ENCODE measurements at regions not wholly inside any gene's neighbourhood (a gene's known extent, or its start where the extent isn't known, plus 50 kb on each side); places are given as distances from the start of the nearest gene placed in this dataset.

DNA sequence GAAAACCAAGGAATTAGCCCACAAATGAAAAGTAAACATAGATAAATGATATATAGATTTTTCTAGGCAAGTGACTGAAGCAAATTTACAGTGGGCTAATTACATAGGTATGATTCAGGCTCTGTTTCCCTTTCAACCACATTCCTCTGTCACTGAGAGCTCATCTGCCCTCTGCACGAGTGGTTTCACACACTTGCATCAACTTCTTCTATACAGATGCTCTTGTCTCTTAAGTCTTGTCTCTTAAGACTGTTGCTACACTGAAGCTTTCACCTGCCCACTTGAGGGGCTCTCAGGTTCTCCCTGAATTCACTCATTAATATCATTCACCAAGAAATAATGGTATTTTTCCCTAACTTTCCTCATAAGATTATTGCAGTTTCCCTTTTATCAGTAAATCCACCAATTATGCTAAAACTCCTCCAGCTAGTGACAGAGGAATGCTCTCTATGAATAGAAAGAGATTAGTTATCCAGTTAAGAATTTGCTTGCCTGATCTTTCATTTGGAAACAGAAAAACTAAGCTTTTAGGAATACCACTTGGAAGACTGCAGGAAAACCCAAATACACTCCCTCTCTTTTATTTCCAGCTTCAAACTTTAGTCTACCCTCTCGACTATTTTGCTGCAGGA lies 95.7 kb downstream of the ELAPOR2 start:
- no peak overlapping the region for H3K27ac ChIP-seq (ENCODE audit: low read length)
- no peak for DNase-seq
- Mint-ChIP-seq H3K27me3 (peaks cover 12% of the 10 kb centered on the region in 2 donors), H3K9me3 (peaks cover 0 to 2% (median 0%) of the 10 kb centered on the region in 3 donors), H3K36me3 (peaks cover 13% of the 10 kb centered on the region), H3K4me3 (no peak overlapping the region), H3K27ac (no peak overlapping the region), H3K4me1 (no peaks in the 10 kb centered on the region)
- POLR2A ChIA-PET, result no interaction called here
- no peaks in the 10 kb centered on the region for H3K36me3 ChIP-seq (ENCODE audit: control insufficient read depth in 2 of 2, extremely low read depth in 1 of 2, insufficient read depth in 1 of 2, low read length in 1 of 2)
- peaks cover 0 to 3% of the 10 kb centered on the region in 2 experiments for H3K27me3 ChIP-seq (replicated peaks in 1 of 2; ENCODE audit: control insufficient read depth in 2 of 2, extremely low read depth in 1 of 2, insufficient read depth in 2 of 2, low read length in 1 of 2)
- no peaks in the 10 kb centered on the region for H3K9me3 ChIP-seq
- CTCF ChIA-PET, result interaction anchor here in 1 of 2 donors (1.0 kb wide), 1 partner anchor 184 kb away, joined by 3 read pairs; no protein-coding TSS in a partner anchor
- no peak overlapping the region for H3K4me3 ChIP-seq (ENCODE audit: control insufficient read depth in 1 of 2, extremely low read depth in 1 of 2, low read length in 1 of 2)
- no peaks in the 10 kb centered on the region for H3K4me1 ChIP-seq (ENCODE audit: control insufficient read depth in 1 of 2, extremely low read depth in 1 of 2, insufficient read depth in 2 of 2, low read length in 2 of 2)
- no peak for ATAC-seq (replicated peaks in 1 of 4)
- 50% methylated on average over 1 of the region's 2 CpGs for WGBS (ENCODE audit: insufficient coverage)

DNA sequence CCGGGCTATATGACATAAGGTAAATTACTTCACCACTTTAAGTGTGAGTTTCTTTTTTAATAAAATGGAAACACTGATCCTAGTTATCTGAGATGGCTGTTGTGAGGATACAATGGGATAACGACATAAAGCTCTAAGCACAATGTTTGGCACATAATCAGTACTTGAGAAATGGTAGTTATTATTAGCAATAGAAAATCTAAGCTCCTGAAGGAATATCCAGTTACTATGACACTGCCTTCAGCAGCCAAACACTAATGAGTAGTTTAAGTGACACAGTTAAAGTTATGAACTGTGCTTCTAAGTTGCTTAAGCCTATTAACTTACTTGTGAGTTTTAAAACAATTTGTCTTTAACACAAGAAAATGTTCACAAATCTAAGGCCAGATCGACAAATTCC lies 96.8 kb downstream of the ELAPOR2 start:
- Mint-ChIP-seq H3K9me3 (peaks cover 0 to 2% (median 0%) of the 10 kb centered on the region in 3 donors), H3K27me3 (peaks cover 12% of the 10 kb centered on the region in 2 donors), H3K4me3 (no peak overlapping the region), H3K36me3 (peaks cover 13% of the 10 kb centered on the region), H3K4me1 (no peaks in the 10 kb centered on the region), H3K27ac (no peak overlapping the region)
- Histone ChIP-seq H3K27ac (ENCODE audit: low read length) (no peak overlapping the region), H3K9me3 (no peaks in the 10 kb centered on the region), H3K27me3 (replicated peaks in 1 of 2; ENCODE audit: control insufficient read depth in 2 of 2, extremely low read depth in 1 of 2, insufficient read depth in 2 of 2, low read length in 1 of 2) (peaks cover 0 to 3% of the 10 kb centered on the region in 2 experiments), H3K36me3 (ENCODE audit: control insufficient read depth in 2 of 2, extremely low read depth in 1 of 2, insufficient read depth in 1 of 2, low read length in 1 of 2) (no peaks in the 10 kb centered on the region), H3K4me1 (ENCODE audit: control insufficient read depth in 1 of 2, extremely low read depth in 1 of 2, insufficient read depth in 2 of 2, low read length in 2 of 2) (no peaks in the 10 kb centered on the region), H3K4me3 (ENCODE audit: control insufficient read depth in 1 of 2, extremely low read depth in 1 of 2, low read length in 1 of 2) (no peak overlapping the region)
- WGBS (ENCODE audit: insufficient coverage), result no CpG with 5 or more reads among the region's 3 CpGs
- no peak for DNase-seq
- POLR2A ChIA-PET, result no interaction called here
- ATAC-seq (replicated peaks in 1 of 4), result no peak
- CTCF ChIA-PET, result no interaction called here

DNA sequence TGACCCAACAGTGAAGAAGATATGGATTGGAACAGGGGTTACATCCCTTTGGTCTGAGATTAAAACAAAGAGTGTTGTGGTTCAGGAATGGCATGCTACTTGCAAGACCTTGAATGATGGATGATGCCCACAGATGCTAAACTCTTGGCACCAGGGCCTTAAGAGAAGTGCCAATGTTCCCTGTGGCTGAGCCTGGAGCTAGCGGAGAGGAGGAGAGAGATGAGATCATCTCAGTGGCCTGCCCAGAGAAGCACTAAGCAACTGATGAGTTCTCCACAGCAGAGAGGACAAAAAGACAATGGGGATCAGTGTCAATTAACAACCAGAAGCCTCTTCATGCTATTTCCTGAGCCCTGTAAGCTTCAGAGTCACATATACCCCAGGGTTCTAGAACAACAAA lies 97.8 kb downstream of the ELAPOR2 start:
- Mint-ChIP-seq H3K36me3 (peaks cover 13% of the 10 kb centered on the region), H3K9me3 (peaks cover 0 to 2% (median 0%) of the 10 kb centered on the region in 3 donors), H3K27me3 (peaks cover 12 to 14% of the 10 kb centered on the region in 2 donors), H3K27ac (no peak overlapping the region), H3K4me3 (no peak overlapping the region), H3K4me1 (peaks cover 0 to 4% (median 3%) of the 10 kb centered on the region in 3 donors)
- Histone ChIP-seq H3K4me1 (ENCODE audit: control insufficient read depth in 1 of 2, extremely low read depth in 1 of 2, insufficient read depth in 2 of 2, low read length in 2 of 2) (no peaks in the 10 kb centered on the region), H3K27me3 (replicated peaks in 1 of 2; ENCODE audit: control insufficient read depth in 2 of 2, extremely low read depth in 1 of 2, insufficient read depth in 2 of 2, low read length in 1 of 2) (peaks cover 0 to 3% of the 10 kb centered on the region in 2 experiments), H3K36me3 (ENCODE audit: control insufficient read depth in 2 of 2, extremely low read depth in 1 of 2, insufficient read depth in 1 of 2, low read length in 1 of 2) (no peaks in the 10 kb centered on the region), H3K4me3 (ENCODE audit: control insufficient read depth in 1 of 2, extremely low read depth in 1 of 2, low read length in 1 of 2) (no peak overlapping the region), H3K9me3 (no peaks in the 10 kb centered on the region), H3K27ac (ENCODE audit: low read length) (no peak overlapping the region)
- 86% methylated on average over 1 of the region's 1 CpG for WGBS (ENCODE audit: insufficient coverage)
- ChIA-PET POLR2A (no interaction called here), CTCF (no interaction called here)
- DNase-seq (no peak), ATAC-seq (replicated peaks in 1 of 4) (no peak)

DNA sequence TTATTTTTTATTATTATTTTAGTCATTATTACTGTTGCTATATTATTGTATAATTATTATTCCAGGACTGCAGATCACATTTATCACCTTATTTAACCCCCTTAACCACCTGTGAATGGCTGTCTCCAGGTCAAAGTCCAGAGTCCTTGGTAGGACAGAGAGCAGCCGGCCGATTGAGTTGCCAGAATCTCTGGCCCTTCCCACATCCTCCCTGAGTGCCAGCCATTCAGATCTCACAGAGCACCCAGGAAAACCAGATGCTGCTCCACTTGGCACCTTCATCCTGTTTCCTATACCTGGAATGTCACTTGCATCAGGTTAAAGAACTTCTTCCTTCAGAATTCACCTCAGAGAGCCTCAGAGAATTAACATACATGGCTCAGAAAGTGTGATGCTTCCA lies 101.1 kb downstream of the ELAPOR2 start:
- Histone ChIP-seq H3K36me3 (ENCODE audit: control insufficient read depth in 2 of 2, extremely low read depth in 1 of 2, insufficient read depth in 1 of 2, low read length in 1 of 2) (no peaks in the 10 kb centered on the region), H3K27me3 (replicated peaks in 1 of 2; ENCODE audit: control insufficient read depth in 2 of 2, extremely low read depth in 1 of 2, insufficient read depth in 2 of 2, low read length in 1 of 2) (no peaks in the 10 kb centered on the region), H3K4me1 (ENCODE audit: control insufficient read depth in 1 of 2, extremely low read depth in 1 of 2, insufficient read depth in 2 of 2, low read length in 2 of 2) (no peaks in the 10 kb centered on the region), H3K27ac (ENCODE audit: low read length) (no peak overlapping the region), H3K4me3 (ENCODE audit: control insufficient read depth in 1 of 2, extremely low read depth in 1 of 2, low read length in 1 of 2) (no peak overlapping the region), H3K9me3 (no peaks in the 10 kb centered on the region)
- Mint-ChIP-seq H3K27me3 (peaks cover 6 to 10% of the 10 kb centered on the region in 2 donors), H3K9me3 (peaks cover 0 to 2% (median 0%) of the 10 kb centered on the region in 3 donors), H3K27ac (no peak overlapping the region), H3K36me3 (peaks cover 13% of the 10 kb centered on the region), H3K4me3 (no peak overlapping the region), H3K4me1 (peaks cover 0 to 14% (median 10%) of the 10 kb centered on the region in 3 donors)
- DNase-seq (no peak), ATAC-seq (replicated peaks in 1 of 4) (no peak)
- CTCF ChIA-PET, result no interaction called here
- 92% methylated on average over 2 of the region's 2 CpGs for WGBS (ENCODE audit: insufficient coverage)
- POLR2A ChIA-PET, result no interaction called here

DNA sequence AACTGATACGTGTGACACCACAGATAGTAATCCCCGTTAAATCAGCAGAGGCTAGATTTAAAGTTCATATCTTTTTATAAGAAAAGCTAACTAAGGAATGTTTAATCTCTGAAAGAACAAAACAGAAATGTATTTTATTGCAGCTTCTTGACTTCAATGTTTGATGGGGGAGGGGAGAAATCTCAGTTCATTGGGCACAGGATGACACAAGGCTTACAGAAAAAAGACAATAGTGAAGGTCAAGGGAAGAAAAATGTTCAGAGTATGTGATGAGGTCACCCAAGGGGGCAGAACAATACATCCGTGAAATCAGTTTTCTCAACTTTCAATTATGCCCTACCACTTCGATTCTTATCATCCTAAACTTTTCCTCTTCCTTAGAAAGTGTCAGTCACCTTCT lies 102.9 kb downstream of the ELAPOR2 start:
- WGBS (ENCODE audit: insufficient coverage), result 83% methylated on average over 1 of the region's 4 CpGs
- ATAC-seq (replicated peaks in 1 of 4), result no peak
- ChIA-PET POLR2A (no interaction called here), CTCF (no interaction called here)
- no peak for DNase-seq
- Mint-ChIP-seq H3K9me3 (peaks cover 0 to 2% (median 0%) of the 10 kb centered on the region in 3 donors), H3K4me3 (no peak overlapping the region), H3K27me3 (peaks cover 6 to 8% of the 10 kb centered on the region in 2 donors), H3K27ac (no peak overlapping the region), H3K4me1 (peaks cover 0 to 14% (median 10%) of the 10 kb centered on the region in 3 donors), H3K36me3 (peaks cover 9% of the 10 kb centered on the region)
- no peaks in the 10 kb centered on the region for H3K9me3 ChIP-seq
- H3K36me3 ChIP-seq (ENCODE audit: control insufficient read depth in 2 of 2, extremely low read depth in 1 of 2, insufficient read depth in 1 of 2, low read length in 1 of 2), result no peaks in the 10 kb centered on the region
- H3K27me3 ChIP-seq (replicated peaks in 1 of 2; ENCODE audit: control insufficient read depth in 2 of 2, extremely low read depth in 1 of 2, insufficient read depth in 2 of 2, low read length in 1 of 2), result no peaks in the 10 kb centered on the region
- no peak overlapping the region for H3K27ac ChIP-seq (ENCODE audit: low read length)
- H3K4me3 ChIP-seq (ENCODE audit: control insufficient read depth in 1 of 2, extremely low read depth in 1 of 2, low read length in 1 of 2), result no peak overlapping the region
- H3K4me1 ChIP-seq (ENCODE audit: control insufficient read depth in 1 of 2, extremely low read depth in 1 of 2, insufficient read depth in 2 of 2, low read length in 2 of 2), result no peaks in the 10 kb centered on the region

DNA sequence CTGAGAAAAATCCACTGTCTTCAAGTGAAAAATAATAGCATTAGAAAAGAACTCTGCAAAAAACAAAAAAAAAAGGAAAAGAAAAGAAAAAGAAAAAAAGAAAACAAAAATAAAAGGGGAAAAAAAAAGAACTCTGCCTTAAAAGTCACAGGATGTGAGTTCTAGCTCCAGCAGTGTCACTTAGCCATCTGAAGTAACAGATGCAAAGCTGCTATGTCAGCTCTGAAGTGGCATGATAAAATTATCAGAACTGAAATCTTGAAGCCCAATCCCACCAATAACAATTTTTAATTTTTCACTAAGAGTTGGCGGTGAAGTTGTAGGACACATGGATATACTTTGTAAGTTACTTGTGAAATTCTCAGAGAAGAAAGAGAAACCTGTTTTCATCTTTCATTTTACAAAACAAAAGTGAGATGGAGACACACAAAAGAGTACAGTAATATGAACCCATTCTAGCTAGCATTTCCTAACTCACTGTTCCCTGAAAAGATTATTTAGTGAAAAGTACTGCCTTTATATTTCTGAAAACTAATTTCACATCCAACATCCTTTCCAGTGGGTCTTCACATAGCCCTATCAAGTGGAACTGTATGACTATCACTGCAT lies 103.5 kb downstream of the ELAPOR2 start:
- Histone ChIP-seq H3K27me3 (replicated peaks in 1 of 2; ENCODE audit: control insufficient read depth in 2 of 2, extremely low read depth in 1 of 2, insufficient read depth in 2 of 2, low read length in 1 of 2) (no peaks in the 10 kb centered on the region), H3K27ac (ENCODE audit: low read length) (no peak overlapping the region), H3K4me1 (ENCODE audit: control insufficient read depth in 1 of 2, extremely low read depth in 1 of 2, insufficient read depth in 2 of 2, low read length in 2 of 2) (no peaks in the 10 kb centered on the region), H3K4me3 (ENCODE audit: control insufficient read depth in 1 of 2, extremely low read depth in 1 of 2, low read length in 1 of 2) (no peak overlapping the region), H3K9me3 (no peaks in the 10 kb centered on the region), H3K36me3 (ENCODE audit: control insufficient read depth in 2 of 2, extremely low read depth in 1 of 2, insufficient read depth in 1 of 2, low read length in 1 of 2) (no peaks in the 10 kb centered on the region)
- peaks cover 6% of the 10 kb centered on the region in 2 donors for H3K27me3 Mint-ChIP-seq
- H3K27ac Mint-ChIP-seq, result no peak overlapping the region
- ChIA-PET CTCF (no interaction called here), POLR2A (interaction anchor here in 1 of 2 donors (0.7 kb wide), 1 partner anchor 306 kb away, joined by 6 read pairs; no protein-coding TSS in a partner anchor)
- peaks cover 7% of the 10 kb centered on the region for H3K36me3 Mint-ChIP-seq
- no peak overlapping the region for H3K4me3 Mint-ChIP-seq
- ATAC-seq (replicated peaks in 1 of 4), result no peak
- H3K9me3 Mint-ChIP-seq, result peaks cover 0 to 2% (median 0%) of the 10 kb centered on the region in 3 donors
- no peak for DNase-seq
- H3K4me1 Mint-ChIP-seq, result peaks cover 0 to 14% (median 10%) of the 10 kb centered on the region in 3 donors
- WGBS (ENCODE audit: insufficient coverage), result no CpG with 5 or more reads among the region's 1 CpG
